ENCODE measurements at regions not wholly inside any gene's neighbourhood (a gene's known extent, or its start where the extent isn't known, plus 50 kb on each side); places are given as distances from the start of the nearest gene placed in this dataset.
"Not testable (repeated sequence)": the region's sequence is repeated elsewhere in the genome, so short reads cannot be mapped to it uniquely, and the experiment has no call there.

DNA sequence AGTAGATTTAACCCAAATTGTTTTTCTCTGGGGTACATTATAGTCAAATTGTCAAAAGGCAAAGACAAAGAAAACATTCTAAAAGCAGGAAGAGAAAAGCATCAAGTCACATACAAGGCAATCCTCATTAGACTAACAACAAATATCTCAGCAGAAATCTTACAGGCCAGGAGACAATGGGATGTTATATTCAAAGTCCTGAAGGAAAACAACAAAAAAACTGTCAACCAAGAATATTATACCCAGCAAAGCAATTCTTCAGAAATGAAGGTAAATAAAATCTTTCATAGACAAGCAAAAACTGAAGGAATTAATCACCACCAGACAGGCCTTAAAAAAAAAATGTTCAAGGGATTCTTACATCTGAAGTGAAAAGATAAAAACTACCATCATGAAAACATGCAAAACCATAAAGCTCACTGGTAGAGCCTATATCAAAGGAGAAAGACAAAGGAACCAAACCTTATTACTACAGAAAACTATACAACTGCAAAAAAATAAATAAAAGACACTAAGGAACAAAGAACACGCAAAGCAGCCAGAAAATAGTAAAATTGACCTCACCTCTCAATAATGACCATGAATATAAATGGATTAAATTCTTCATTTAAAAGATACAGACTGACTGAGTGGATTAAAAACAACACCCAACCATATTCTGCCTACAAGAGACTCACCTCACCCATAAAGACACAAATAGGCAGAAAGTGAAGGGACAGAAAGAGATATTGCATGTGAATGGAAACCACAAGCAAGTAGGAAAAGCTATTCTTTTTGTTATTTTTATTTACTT lies 113.8 kb upstream of the ZC3H11B start:
- DNase-seq (ENCODE audit: low read depth, low spot score) = no peak

DNA sequence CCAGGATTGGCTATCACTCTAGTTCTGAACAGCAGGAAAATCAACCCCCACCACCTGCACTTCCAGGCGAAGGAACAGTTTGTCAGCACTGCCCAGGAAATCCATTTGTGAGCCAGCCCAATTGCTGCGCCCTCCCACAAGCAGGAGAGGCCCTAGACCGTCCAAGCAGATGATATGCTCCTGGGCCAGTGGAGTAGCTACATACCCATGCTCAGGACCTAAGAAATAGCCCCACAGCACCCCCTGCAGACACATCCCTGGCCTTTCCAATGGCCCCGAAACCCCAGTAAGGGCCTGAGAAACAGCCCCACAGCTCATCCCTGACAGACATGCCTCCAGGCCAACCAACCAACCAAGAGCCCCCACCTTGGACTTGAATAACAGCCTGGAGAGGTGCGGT lies 111.5 kb upstream of the ZC3H11B start:
- no peak for DNase-seq (ENCODE audit: low read depth, low spot score)

DNA sequence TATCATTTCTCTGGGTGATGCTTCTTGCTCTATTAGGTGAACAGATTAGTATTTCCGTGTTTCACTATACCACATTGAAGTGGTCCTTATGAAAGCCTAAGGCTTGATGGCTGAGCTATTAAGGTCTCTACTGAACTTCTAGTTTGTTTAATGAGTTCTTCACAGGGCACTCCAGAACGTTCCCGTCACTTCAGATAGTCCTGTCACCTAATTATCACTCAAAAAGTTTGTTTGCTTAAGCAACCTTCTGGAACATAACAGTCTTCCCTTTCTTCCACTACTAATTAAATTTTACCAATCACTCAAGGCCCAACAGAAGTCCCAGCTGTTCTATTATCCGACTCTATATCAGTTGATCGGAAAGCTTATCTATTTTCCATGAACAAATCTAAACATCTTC lies 104.6 kb upstream of the ZC3H11B start:
- no peak for DNase-seq (ENCODE audit: low read depth, low spot score)

- no peak for DNase-seq (ENCODE audit: low read depth, low spot score)
Measured at GRCh38 chr1:219716611-219717114, 103.8 kb upstream of the ZC3H11B start.

DNA sequence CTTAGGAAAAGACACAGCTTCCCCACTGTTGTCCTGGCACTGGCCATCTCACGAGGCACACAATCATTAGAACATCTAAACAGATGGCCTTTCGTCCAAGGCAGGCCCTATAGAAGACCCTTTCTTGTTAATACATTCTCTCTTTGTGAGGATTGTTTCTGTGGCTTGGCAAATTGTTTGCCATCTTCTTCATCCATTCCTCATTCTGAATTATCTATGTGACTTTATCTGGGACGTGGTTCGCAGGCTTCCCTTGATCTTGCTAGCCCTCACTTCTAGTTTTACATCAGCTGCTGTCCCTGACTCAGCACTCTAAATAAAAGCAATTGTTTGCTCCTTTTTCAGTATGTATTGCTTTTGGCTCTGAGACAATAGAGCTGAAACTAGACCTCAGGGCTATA lies 101.1 kb upstream of the ZC3H11B start:
- DNase-seq (ENCODE audit: low read depth, low spot score) = peak; percentile 55

DNA sequence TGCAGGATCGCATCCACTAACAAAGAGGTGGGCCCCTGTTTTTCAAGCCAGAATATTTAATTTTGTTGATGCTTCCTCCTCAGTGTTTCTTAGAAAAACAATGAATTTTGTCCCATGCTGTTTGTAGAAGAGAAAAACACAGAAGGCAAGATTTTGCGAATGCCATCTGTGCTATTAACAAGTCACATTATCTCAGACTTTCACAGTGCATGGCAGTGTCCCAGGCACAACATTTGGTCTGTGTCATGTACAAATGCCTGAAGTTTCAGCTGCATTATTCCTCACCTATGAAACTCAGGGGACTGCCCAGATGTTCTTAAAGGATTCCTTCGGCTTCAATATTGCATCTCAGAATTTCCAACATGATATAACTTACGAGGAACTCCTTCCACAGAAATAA lies 99.6 kb upstream of the ZC3H11B start:
- DNase-seq (ENCODE audit: low read depth, low spot score) = no peak

DNA sequence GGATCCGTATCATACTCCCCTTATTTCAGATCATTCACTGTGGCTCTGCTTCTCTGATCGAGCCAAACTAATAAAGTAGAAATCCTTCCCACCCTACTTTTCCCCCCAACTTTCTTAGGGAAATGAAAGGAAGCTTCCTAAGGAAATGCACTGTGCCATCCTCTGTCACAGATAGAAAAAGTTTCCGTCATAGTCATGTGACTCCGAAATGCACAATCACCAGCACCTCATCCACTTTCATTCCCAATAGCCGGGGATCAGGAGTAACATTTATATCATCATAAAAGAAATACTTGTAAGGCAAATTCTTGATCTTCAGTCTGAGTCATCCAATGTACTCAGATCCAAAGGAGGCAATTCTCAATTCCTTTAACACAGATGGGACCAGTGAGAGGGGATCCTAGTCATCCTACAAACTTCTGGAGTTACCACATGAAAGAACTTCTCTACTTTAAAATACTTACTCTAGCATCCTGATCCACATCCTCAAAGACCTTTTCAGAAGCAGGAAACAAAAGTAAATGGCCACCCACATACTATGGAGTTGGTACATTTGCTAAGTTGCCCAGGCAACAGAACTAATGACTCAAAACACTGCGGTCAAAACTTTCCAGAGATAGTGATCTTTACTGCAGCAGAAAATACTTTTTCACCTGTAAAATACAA lies 97.8 kb upstream of the ZC3H11B start:
- DNase-seq (ENCODE audit: low read depth, low spot score) = peak; percentile 92

DNA sequence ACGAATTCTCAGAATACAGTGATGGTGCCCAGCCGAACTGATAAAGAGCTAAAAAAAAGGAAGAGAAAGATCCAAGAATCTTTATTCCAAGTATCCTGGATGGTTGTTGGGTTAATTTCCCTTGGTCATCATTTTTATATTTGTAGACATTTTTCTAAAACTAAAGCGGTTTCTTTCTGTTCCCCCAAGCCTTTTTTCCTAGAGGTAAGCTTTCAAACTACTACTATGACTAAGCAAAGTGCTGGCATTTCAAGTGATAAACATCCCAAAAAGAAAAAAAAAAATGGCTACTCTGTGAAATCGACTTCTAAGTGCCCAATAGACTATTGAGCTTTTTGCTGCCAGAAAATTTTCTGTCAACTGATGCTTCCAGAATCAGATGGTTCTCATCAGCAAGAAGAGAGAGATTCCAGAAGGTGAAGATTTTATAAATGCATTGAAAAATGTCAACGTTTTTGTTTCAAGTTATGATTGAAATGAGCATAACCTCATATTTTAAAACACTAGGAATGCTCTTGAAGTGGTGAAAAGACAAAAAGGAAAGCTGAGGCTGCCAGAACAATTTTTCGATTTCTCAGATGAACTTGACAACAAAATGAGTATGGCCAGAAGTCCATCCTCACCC lies 96.1 kb upstream of the ZC3H11B start:
- DNase-seq (ENCODE audit: low read depth, low spot score) = peak; percentile 31

- DNase-seq (ENCODE audit: low read depth, low spot score) = not testable (repeated sequence)
Measured at GRCh38 chr1:219707885-219708284, 95.0 kb upstream of the ZC3H11B start.

DNA sequence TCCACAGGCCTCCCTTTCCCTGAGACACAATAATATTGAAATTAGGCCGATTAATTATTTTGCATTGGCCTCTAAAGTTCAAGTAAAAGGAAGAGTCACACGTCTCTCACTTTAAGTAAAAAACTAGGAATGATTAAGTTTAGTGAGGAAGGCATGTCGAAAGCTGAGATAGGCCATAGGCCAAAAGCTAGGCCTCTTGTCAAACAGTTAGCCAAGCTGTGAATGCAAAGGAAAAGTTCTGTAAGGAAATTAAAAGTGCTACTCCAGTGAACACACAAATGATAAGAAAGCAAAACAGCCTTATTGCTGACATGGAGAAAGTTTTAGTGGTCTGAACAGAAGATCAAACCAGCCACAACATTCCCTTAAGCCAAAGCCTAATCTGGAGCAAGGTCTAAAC lies 91.4 kb upstream of the ZC3H11B start:
- DNase-seq (ENCODE audit: low read depth, low spot score) = peak; percentile 31

DNA sequence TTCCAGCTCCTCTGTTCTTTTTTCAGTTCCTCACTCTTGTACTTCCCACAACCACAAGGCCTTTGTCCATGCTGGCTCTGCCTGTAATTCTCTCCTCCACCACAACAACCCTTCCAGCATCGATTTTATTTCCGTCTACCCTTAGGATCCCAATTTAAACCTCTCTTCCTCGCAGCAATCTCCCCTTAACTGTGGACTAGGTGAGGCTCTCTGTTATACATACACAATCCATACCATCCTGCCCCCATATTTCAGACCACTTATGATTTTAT lies 90.4 kb upstream of the ZC3H11B start:
- no peak for DNase-seq (ENCODE audit: low read depth, low spot score)

GRCh38 chr1:219701476-219701875 lies 88.6 kb upstream of the ZC3H11B start:
- no peak for DNase-seq (ENCODE audit: low read depth, low spot score)

DNA sequence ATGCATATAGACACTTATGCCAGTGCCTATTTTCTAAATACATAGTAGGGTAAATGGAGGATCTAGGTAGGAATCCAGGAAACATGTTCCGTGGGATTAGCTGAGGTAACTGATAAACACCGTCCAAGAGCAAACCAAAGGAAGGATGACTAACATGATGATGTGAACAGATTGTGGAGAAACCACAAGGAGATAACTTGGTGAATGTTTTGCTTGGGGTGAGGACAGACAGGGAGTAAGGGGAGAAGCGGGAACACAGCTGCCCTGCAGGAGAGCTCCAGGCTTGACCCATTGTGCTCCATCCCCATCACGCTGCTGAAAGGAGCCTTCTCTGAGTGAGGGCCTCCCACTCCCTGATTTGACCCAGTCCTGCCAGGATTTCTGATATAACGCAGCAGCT lies 87.0 kb upstream of the ZC3H11B start:
- DNase-seq (ENCODE audit: low read depth, low spot score) = peak; percentile 68

DNA sequence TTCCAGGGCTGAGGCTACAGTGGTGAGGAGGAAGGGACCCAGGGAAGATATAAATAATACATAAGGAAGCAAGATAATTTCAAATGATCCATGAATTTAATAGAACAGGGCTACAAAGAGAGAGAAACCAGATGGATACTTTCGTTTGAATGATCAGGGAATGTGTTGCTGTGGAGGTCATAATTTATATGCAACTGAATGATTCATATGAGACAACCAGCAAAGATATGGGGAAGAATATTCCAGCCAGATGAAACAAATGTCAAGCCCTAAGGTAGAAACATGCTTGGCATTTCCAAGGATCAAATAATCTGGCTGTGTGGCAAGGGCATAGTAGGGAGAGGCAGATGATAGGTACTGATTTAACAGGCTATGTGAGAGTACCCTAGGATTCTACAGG lies 84.8 kb upstream of the ZC3H11B start:
- no peak for DNase-seq (ENCODE audit: low read depth, low spot score)

GRCh38 chr1:219692981-219693380 lies 80.1 kb upstream of the ZC3H11B start:
- no peak for DNase-seq (ENCODE audit: low read depth, low spot score)

DNA sequence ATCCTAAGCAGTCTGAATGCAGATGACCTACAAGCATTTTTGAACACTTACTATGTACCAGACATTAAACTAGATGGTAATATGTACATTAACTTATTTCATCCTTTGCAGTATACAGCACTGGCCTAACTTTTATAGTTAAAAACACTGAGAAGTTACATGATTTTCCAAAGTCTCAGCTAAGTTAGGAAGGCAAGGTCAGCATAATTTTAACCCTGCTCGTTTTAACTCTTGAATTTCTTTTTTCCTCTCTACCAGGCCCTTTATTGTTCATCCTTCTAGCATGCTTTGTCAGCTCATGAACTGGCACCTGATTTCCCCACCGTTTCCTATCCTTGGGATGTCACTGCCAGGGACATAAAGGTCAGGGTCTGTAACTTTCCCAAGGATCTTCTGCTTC lies 76.9 kb upstream of the ZC3H11B start:
- DNase-seq (ENCODE audit: low read depth, low spot score) = no peak

GRCh38 chr1:219687779-219688178 lies 74.9 kb upstream of the ZC3H11B start:
- no peak for DNase-seq (ENCODE audit: low read depth, low spot score)

- DNase-seq (ENCODE audit: low read depth, low spot score) = no peak
Measured at GRCh38 chr1:219686171-219686570, 73.3 kb upstream of the ZC3H11B start.

GRCh38 chr1:219682788-219683187 lies 69.9 kb upstream of the ZC3H11B start:
- no peak for DNase-seq (ENCODE audit: low read depth, low spot score)

- no peak for DNase-seq (ENCODE audit: low read depth, low spot score)
Measured at GRCh38 chr1:219681876-219682275, 69.0 kb upstream of the ZC3H11B start.

DNA sequence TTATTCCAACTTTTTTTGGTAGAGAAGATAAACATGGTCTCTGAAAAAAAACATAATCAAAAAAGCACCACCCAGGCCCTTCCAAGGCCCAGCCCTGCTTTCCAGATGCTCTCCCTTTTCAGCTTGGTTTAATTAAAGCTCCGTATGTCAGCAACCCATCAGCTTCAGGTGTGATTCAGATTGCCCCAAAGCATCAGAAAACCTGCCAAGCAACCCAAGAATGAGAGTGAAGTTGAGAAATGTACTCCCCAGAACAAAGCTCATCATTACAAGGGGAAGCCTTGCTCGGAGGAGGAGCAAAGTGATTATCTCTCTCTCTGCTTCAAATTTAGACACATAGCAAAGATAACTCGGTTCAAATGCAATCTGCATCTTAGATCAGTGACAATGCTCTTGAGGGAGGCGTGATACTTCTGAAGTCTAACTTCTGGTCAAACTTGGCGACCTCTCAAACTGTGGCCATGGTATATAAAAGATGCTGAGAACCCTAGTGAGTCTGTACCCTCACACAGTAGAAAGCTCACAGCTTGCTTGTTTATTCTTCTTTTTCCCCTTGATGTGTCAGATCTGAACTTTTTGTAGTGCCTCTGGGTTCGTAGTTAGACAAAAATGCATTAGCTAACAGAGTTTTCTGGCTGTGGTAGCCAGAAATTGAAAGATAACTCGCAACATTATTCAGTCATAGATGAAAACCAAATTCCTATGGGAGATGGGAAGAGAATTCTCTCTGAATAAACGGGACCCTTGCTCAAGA lies 63.3 kb upstream of the ZC3H11B start:
- DNase-seq (ENCODE audit: low read depth, low spot score) = peak; percentile 36

Measured in astrocyte of the hippocampus (primary cell).